ENCODE measurements at regions not wholly inside any gene's neighbourhood (a gene's known extent, or its start where the extent isn't known, plus 50 kb on each side); places are given as distances from the start of the nearest gene placed in this dataset.

GRCh38 chr1:56310945-56311344 lies 268.4 kb downstream of the PLPP3 start:
- Histone ChIP-seq H3K27me3 (replicated peaks) (no peaks in the 10 kb centered on the region), H3K36me3 (replicated peaks) (no peaks in the 10 kb centered on the region), H3K4me3 (ENCODE audit: low read depth, low read length) (no peak overlapping the region), H3K27ac (no peak overlapping the region)
- in situ Hi-C loops (cut with HindIII; ENCODE audit: low pct_ligation_motif_present, low sequenced_read_pairs): no loop called here
- no peak for TF ChIP-seq CTCF (IDR thresholded peaks at IDR 0.05; ENCODE audit: low read depth, low read length, missing control alignments)
- DNase-seq: no peak

- in situ Hi-C loops (cut with HindIII; ENCODE audit: low pct_ligation_motif_present, low sequenced_read_pairs): no loop called here
Measured at GRCh38 chr1:56309065-56309464, 270.3 kb downstream of the PLPP3 start.

GRCh38 chr1:56304975-56305374 lies 274.4 kb downstream of the PLPP3 start:
- H3K4me3 ChIP-seq (ENCODE audit: low read depth, low read length): no peak overlapping the region
- TF ChIP-seq CTCF (IDR thresholded peaks at IDR 0.05; ENCODE audit: low read depth, low read length, missing control alignments): no peak
- no peaks in the 10 kb centered on the region for H3K27me3 ChIP-seq (replicated peaks)
- no peaks in the 10 kb centered on the region for H3K36me3 ChIP-seq (replicated peaks)
- no peak overlapping the region for H3K27ac ChIP-seq
- in situ Hi-C loops (cut with HindIII; ENCODE audit: low pct_ligation_motif_present, low sequenced_read_pairs): no loop called here
- no peak for DNase-seq

More at GRCh38 chr1:56309065-56309464, 270.3 kb downstream of the PLPP3 start:
- Histone ChIP-seq H3K4me3 (ENCODE audit: low read depth, low read length) (no peak overlapping the region), H3K27me3 (replicated peaks) (no peaks in the 10 kb centered on the region), H3K27ac (no peak overlapping the region), H3K36me3 (replicated peaks) (no peaks in the 10 kb centered on the region)
- no peak for TF ChIP-seq CTCF (IDR thresholded peaks at IDR 0.05; ENCODE audit: low read depth, low read length, missing control alignments)
- no peak for DNase-seq

GRCh38 chr1:56303805-56304204 lies 275.6 kb downstream of the PLPP3 start:
- Histone ChIP-seq H3K27ac (no peak overlapping the region), H3K4me3 (ENCODE audit: low read depth, low read length) (no peak overlapping the region), H3K36me3 (replicated peaks) (no peaks in the 10 kb centered on the region), H3K27me3 (replicated peaks) (no peaks in the 10 kb centered on the region)
- no peak for TF ChIP-seq CTCF (IDR thresholded peaks at IDR 0.05; ENCODE audit: low read depth, low read length, missing control alignments)
- in situ Hi-C loops (cut with HindIII; ENCODE audit: low pct_ligation_motif_present, low sequenced_read_pairs): no loop called here
- DNase-seq: no peak

GRCh38 chr1:56302878-56303277 lies 276.5 kb downstream of the PLPP3 start:
- H3K4me3 ChIP-seq (ENCODE audit: low read depth, low read length): no peak overlapping the region
- in situ Hi-C loops (cut with HindIII; ENCODE audit: low pct_ligation_motif_present, low sequenced_read_pairs): no loop called here
- no peak for DNase-seq

More at GRCh38 chr1:56302878-56303277, 276.5 kb downstream of the PLPP3 start:
- Histone ChIP-seq H3K27ac (no peak overlapping the region), H3K27me3 (replicated peaks) (no peaks in the 10 kb centered on the region), H3K36me3 (replicated peaks) (no peaks in the 10 kb centered on the region)
- no peak for TF ChIP-seq CTCF (IDR thresholded peaks at IDR 0.05; ENCODE audit: low read depth, low read length, missing control alignments)
